H1 (cell line): ENCODE measurements at regions not wholly inside any gene's neighbourhood (a gene's known extent, or its start where the extent isn't known, plus 50 kb on each side); places are given as distances from the start of the nearest gene placed in this dataset.

Experiments
- CTCF ChIA-PET: fragments of 300-600 bp; sonication (Branson Sonifier 250); formaldehyde crosslinking; loops from one replicate; lab custom pipeline; 2021; ENCODE audit not compliant: partially characterized antibody; lab: Charles Lee
- POLR2A ChIA-PET: fragments of 300-600 bp; sonication (Branson Sonifier 250); formaldehyde crosslinking; loops from one replicate; lab custom pipeline; 2021; ENCODE audit warnings: inconsistent platforms; ENCODE audit not compliant: partially characterized antibody; lab: Charles Lee
- DNase-seq, 2 experiments: peaks; one replicate each; pipeline versions ENCODE4 v3.0.0 to v3.0.0-alpha.2; 2010 to 2022; ENCODE audit warnings: low spot score in 2 of 2, low read depth in 1 of 2, mixed read lengths in 1 of 2
- FAIRE-seq: peaks from 2 replicates; lab custom pipeline; 2011; peaks lifted over from hg19 to GRCh38; lab: Jason Lieb, UNC
- H2AFZ ChIP-seq: 2 replicates; pipeline ENCODE4 v1.8.1; 2012; ENCODE audit warnings: low read length, inconsistent platforms
- H2AK5ac ChIP-seq: 2 replicates; pipeline ENCODE4 v1.6.1; 2013; ENCODE audit warnings: low read depth, low read length
- H2BK120ac ChIP-seq: replicated peaks from 2 replicates; pipeline ENCODE3; 2013; ENCODE audit warnings: low read depth, low read length, inconsistent platforms
- H2BK12ac ChIP-seq: 2 replicates; pipeline ENCODE4 v1.6.1; 2013; ENCODE audit warnings: low read depth, low read length
- H2BK15ac ChIP-seq: 2 replicates; pipeline ENCODE4 v1.6.1; 2013; ENCODE audit warnings: low read length
- H2BK20ac ChIP-seq: 2 replicates; pipeline ENCODE4 v1.6.1; 2013; ENCODE audit warnings: low read length
- H2BK5ac ChIP-seq: 2 replicates; pipeline ENCODE4 v1.6.1; 2013; ENCODE audit warnings: low read depth, low read length
- H3K14ac ChIP-seq: 2 replicates; pipeline ENCODE4 v1.6.1; 2013; ENCODE audit warnings: inconsistent platforms; ENCODE audit not compliant: insufficient read length
- H3K18ac ChIP-seq: 2 replicates; pipeline ENCODE4 v1.6.1; 2013; ENCODE audit warnings: low read length; ENCODE audit errors: extremely low read depth
- H3K23ac ChIP-seq: 2 replicates; pipeline ENCODE4 v1.6.1; 2013; ENCODE audit warnings: inconsistent platforms; ENCODE audit not compliant: insufficient read length
- H3K23me2 ChIP-seq: 2 replicates; pipeline ENCODE4 v1.6.1; 2013; ENCODE audit warnings: low read depth, low read length
- H3K27ac ChIP-seq: 2 replicates; pipeline ENCODE4 v1.6.1; 2011; ENCODE audit warnings: low read depth, low read length, inconsistent platforms
- H3K27me3 ChIP-seq, 4 experiments: replicated peaks in 1 of 4; 1 replicate in 1 of 4; 2 replicates in 3 of 4; pipeline versions ENCODE4 v1.6.1 to v1.8.1; 2011 to 2013; ENCODE audit warnings: low read length in 3 of 4, mild to moderate bottlenecking in 3 of 4, inconsistent platforms in 2 of 4, mixed read lengths in 2 of 4, moderate library complexity in 1 of 4; ENCODE audit not compliant: control insufficient read depth in 3 of 4, insufficient read depth in 3 of 4; ENCODE audit errors: extremely low read depth in 1 of 4
- H3K36me3 ChIP-seq, 4 experiments: 2 replicates each; pipeline versions ENCODE4 v1.6.1 to v1.8.1; 2011 to 2013; ENCODE audit warnings: mild to moderate bottlenecking in 4 of 4, low read length in 3 of 4, moderate library complexity in 2 of 4, control low read depth in 1 of 4, inconsistent platforms in 1 of 4; ENCODE audit not compliant: insufficient read depth in 4 of 4, control insufficient read depth in 2 of 4
- H3K4ac ChIP-seq: replicated peaks from 2 replicates; pipeline ENCODE3; 2013; ENCODE audit warnings: low read length, low read depth, mixed read lengths, inconsistent platforms; ENCODE audit not compliant: insufficient read length
- H3K4me1 ChIP-seq, 4 experiments: replicated peaks in 1 of 4; 1 replicate in 1 of 4; 2 replicates in 3 of 4; pipeline versions ENCODE4 v1.6.1 to v1.8.1; 2011 to 2013; ENCODE audit warnings: low read length in 3 of 4, inconsistent platforms in 2 of 4, mixed read lengths in 1 of 4; ENCODE audit not compliant: insufficient read depth in 4 of 4, control insufficient read depth in 3 of 4
- H3K4me2 ChIP-seq, 2 experiments: 2 replicates each; pipeline versions ENCODE4 v1.6.1 to v1.8.1; 2011 to 2013; ENCODE audit warnings: low read depth in 2 of 2, low read length in 2 of 2, control low read depth in 1 of 2, inconsistent platforms in 1 of 2, mild to moderate bottlenecking in 1 of 2; ENCODE audit not compliant: insufficient read depth in 1 of 2
- H3K4me3 ChIP-seq, 4 experiments: fragments of 200-600, 300-600 bp in 1 of 4; sonication (generic), shearing (Covaris generic), sonication (Bioruptor Twin) in 1 of 4; 2 replicates each; pipeline versions ENCODE4 v1.5.1 to v1.8.1; 2011 to 2016; ENCODE audit warnings: low read length in 4 of 4, low read depth in 3 of 4, control low read depth in 2 of 4, inconsistent platforms in 2 of 4, mild to moderate bottlenecking in 2 of 4, mixed read lengths in 1 of 4, moderate library complexity in 1 of 4; ENCODE audit not compliant: insufficient read depth in 2 of 4; ENCODE audit errors: extremely low read depth in 1 of 4
- H3K56ac ChIP-seq: replicated peaks from 2 replicates; pipeline ENCODE3; 2013; ENCODE audit warnings: low read depth, mild to moderate bottlenecking, mixed read lengths, low read length, inconsistent platforms; ENCODE audit not compliant: insufficient read length
- H3K79me1 ChIP-seq: 2 replicates; pipeline ENCODE4 v1.6.1; 2013; ENCODE audit warnings: low read depth, low read length, control low read depth
- H3K79me2 ChIP-seq, 2 experiments: 2 replicates each; pipeline versions ENCODE4 v1.6.1 to v1.8.1; 2012 to 2013; ENCODE audit warnings: low read length in 2 of 2, mild to moderate bottlenecking in 2 of 2, inconsistent platforms in 1 of 2; ENCODE audit not compliant: insufficient read depth in 2 of 2, control insufficient read depth in 1 of 2
- H3K9ac ChIP-seq, 4 experiments: replicated peaks in 1 of 4; 1 replicate in 1 of 4; 2 replicates in 3 of 4; pipeline versions ENCODE4 v1.6.1 to v1.8.1; 2011 to 2013; ENCODE audit warnings: low read depth in 3 of 4, low read length in 3 of 4, control low read depth in 2 of 4, mild to moderate bottlenecking in 2 of 4, moderate library complexity in 2 of 4, inconsistent platforms in 1 of 4; ENCODE audit errors: extremely low read depth in 1 of 4
- H3K9me3 ChIP-seq, 2 experiments: 2 replicates each; pipeline versions ENCODE4 v1.6.1 to v1.8.1; 2012 to 2013; ENCODE audit warnings: mild to moderate bottlenecking in 2 of 2, moderate library complexity in 2 of 2, control low read depth in 1 of 2, inconsistent platforms in 1 of 2, low read depth in 1 of 2, low read length in 1 of 2, mixed read lengths in 1 of 2; ENCODE audit not compliant: insufficient read depth in 2 of 2
- H4K20me1 ChIP-seq, 2 experiments: replicated peaks in 1 of 2; 2 replicates each; pipeline versions ENCODE3 to v1.8.1; 2011 to 2013; ENCODE audit warnings: inconsistent platforms in 2 of 2, low read length in 2 of 2, mild to moderate bottlenecking in 1 of 2; ENCODE audit not compliant: insufficient read depth in 2 of 2, control insufficient read depth in 1 of 2
- H4K5ac ChIP-seq: 2 replicates; pipeline ENCODE4 v1.6.1; 2013; ENCODE audit warnings: low read length, low read depth, mixed read lengths, inconsistent platforms; ENCODE audit not compliant: insufficient read length
- H4K8ac ChIP-seq: 2 replicates; pipeline ENCODE4 v1.8.0; 2013; ENCODE audit warnings: mild to moderate bottlenecking, moderate library complexity, low read length, inconsistent platforms; ENCODE audit not compliant: insufficient read depth; ENCODE audit errors: extremely low read depth
- H4K91ac ChIP-seq: replicated peaks from 2 replicates; pipeline ENCODE3; 2013; ENCODE audit warnings: low read length, mixed read lengths, inconsistent platforms; ENCODE audit not compliant: insufficient read length
- CBX8 ChIP-seq: fragments of 300-800, 300-1000 bp; sonication (generic); IDR thresholded peaks from 2 replicates; pipeline ENCODE4 v1.7.1; 2016; ENCODE audit warnings: low read depth, low read length, borderline replicate concordance
- EZH2 ChIP-seq: fragments of 200-600 bp; sonication (generic); IDR thresholded peaks from 2 replicates; pipeline ENCODE4 v1.7.1; 2012; ENCODE audit warnings: low read depth, mild to moderate bottlenecking, moderate library complexity, low read length, inconsistent platforms; ENCODE audit not compliant: severe bottlenecking
- FOSL1 ChIP-seq: IDR thresholded peaks from 2 replicates; pipeline ENCODE4 v1.6.1; 2011; ENCODE audit warnings: mild to moderate bottlenecking, low read depth, low read length, moderate library complexity; ENCODE audit not compliant: insufficient read depth
- GTF2F1 ChIP-seq: IDR thresholded peaks from 2 replicates; pipeline ENCODE4 v1.6.1; 2012; ENCODE audit warnings: low read depth, low read length, improper control_type of control experiment, borderline replicate concordance
- HDAC6 ChIP-seq: IDR thresholded peaks from one replicate; pipeline ENCODE4 v1.7.1; 2012; ENCODE audit warnings: low read depth, mild to moderate bottlenecking, inconsistent platforms, low read length, moderate library complexity
- JUN ChIP-seq: IDR thresholded peaks from 2 replicates; pipeline ENCODE4 v1.6.1; 2011; ENCODE audit warnings: low read depth, mild to moderate bottlenecking, improper control_type of control experiment, low read length
- KDM1A ChIP-seq: fragments of 200-600, 300-600 bp; sonication (generic); IDR thresholded peaks from 2 replicates; pipeline ENCODE4 v1.7.1; 2016; ENCODE audit warnings: mild to moderate bottlenecking, low read length, borderline replicate concordance
- KDM4A ChIP-seq: IDR thresholded peaks from one replicate; pipeline ENCODE4 v1.7.1; 2012; ENCODE audit warnings: low read depth, mild to moderate bottlenecking, moderate library complexity, low read length, inconsistent platforms; ENCODE audit not compliant: severe bottlenecking
- MAFK ChIP-seq: IDR thresholded peaks from 2 replicates; pipeline ENCODE4 v1.6.1; 2012; ENCODE audit warnings: low read depth, mild to moderate bottlenecking, improper control_type of control experiment, low read length
- NANOG ChIP-seq: IDR thresholded peaks from 2 replicates; pipeline ENCODE4 v1.6.1; 2011; ENCODE audit warnings: low read length, low read depth, mild to moderate bottlenecking, inconsistent platforms; ENCODE audit not compliant: insufficient read depth, poor library complexity, severe bottlenecking
- NRF1 ChIP-seq: IDR thresholded peaks from 2 replicates; pipeline ENCODE4 v1.6.1; 2011; ENCODE audit warnings: mild to moderate bottlenecking, low read depth, low read length, improper control_type of control experiment
- SRF ChIP-seq: IDR thresholded peaks from 2 replicates; pipeline ENCODE4 v1.6.1; 2011; ENCODE audit warnings: mild to moderate bottlenecking, low read depth, low read length, moderate library complexity
- SUZ12 ChIP-seq: fragments of 200-600 bp; sonication (generic); IDR thresholded peaks from 2 replicates; pipeline ENCODE4 v1.6.1; 2012; ENCODE audit warnings: mild to moderate bottlenecking, inconsistent platforms, low read length, moderate library complexity, mixed read lengths
- TAF1 ChIP-seq: IDR thresholded peaks from 2 replicates; pipeline ENCODE4 v1.6.1; 2011; ENCODE audit warnings: mild to moderate bottlenecking, low read depth, low read length
- TEAD4 ChIP-seq: IDR thresholded peaks from 2 replicates; pipeline ENCODE4 v1.6.1; 2012; ENCODE audit warnings: low read depth, low read length, inconsistent platforms, mixed read lengths
- WGBS, 2 experiments: shearing (Covaris generic) in 1 of 2; methylation state at CpG; one replicate each; pipeline versions ENCODE4 v1.1.6 to v1.1.7; 2013 to 2015; ENCODE audit warnings: low lambda C conversion rate in 2 of 2, mixed read lengths in 2 of 2, inconsistent platforms in 1 of 2, low coverage in 1 of 2, missing lambda C conversion rate in 1 of 2; ENCODE audit not compliant: insufficient replicate concordance in 2 of 2, insufficient coverage in 1 of 2, insufficient read length in 1 of 2; ENCODE audit errors: extremely low coverage in 1 of 2, missing lambda C conversion rate in 1 of 2; 5-methylcytosine and 5-hydroxymethylcytosine counted together

DNA sequence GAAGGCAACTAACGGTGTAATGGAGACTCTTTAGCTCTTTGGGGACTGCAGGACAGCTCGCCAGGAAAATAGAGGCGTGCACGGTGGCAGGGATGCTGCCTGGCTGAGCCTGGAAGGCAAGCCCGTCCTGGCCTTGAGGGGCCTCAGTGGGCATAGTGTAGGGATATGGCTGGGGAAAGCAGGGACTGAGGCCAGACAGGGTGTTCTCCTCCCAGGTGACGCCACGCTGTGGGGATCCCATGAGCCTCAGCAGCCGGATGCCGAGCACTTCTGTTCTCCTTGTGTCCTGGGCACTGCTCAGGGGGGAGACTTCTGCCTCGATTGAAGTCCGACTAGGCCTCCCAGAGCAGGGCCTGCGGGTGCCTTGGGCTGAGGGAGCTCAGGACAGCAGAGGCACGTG, 89.2 kb downstream of the NPIPB11 start:
- Histone ChIP-seq H4K91ac (no peak overlapping the region), H3K4ac (no peak overlapping the region), H3K4me2 (no peak overlapping the region), H3K36me3 (no peaks in the 10 kb centered on the region), H2BK20ac (no peak overlapping the region), H2BK15ac (no peak overlapping the region), H2AK5ac (no peak overlapping the region), H3K27me3 (no peaks in the 10 kb centered on the region; a peak in 1 of 7 replicates), H3K23ac (no peak overlapping the region), H2BK12ac (no peak overlapping the region; the same call in 1 of the 2 replicates), H3K4me1 (peaks cover 0 to 4% (median 1%) of the 10 kb centered on the region in 4 experiments; a peak in 3 of 7 replicates), H2BK5ac (no peak overlapping the region), H3K9ac (no peak overlapping the region), H2AFZ (no peak overlapping the region), H3K14ac (no peak overlapping the region), H3K23me2 (no peaks in the 10 kb centered on the region), H4K5ac (no peak overlapping the region), H3K4me3 (no peak overlapping the region), H3K9me3 (no peaks in the 10 kb centered on the region), H2BK120ac (no peak overlapping the region), H4K20me1 (no peaks in the 10 kb centered on the region), H3K79me2 (no peaks in the 10 kb centered on the region), H3K27ac (no peak overlapping the region), H3K79me1 (no peaks in the 10 kb centered on the region), H3K18ac (no peak overlapping the region), H3K56ac (no peak overlapping the region), H4K8ac (no peak overlapping the region)
- CTCF ChIA-PET, result interaction anchor here (1.2 to 1.4 kb wide), 3 partner anchors 9 to 138 kb away, joined by 4 to 7 read pairs (median 7); no protein-coding TSS in a partner anchor
- DNase-seq, result no peak
- POLR2A ChIA-PET, result no interaction called here
- 90% methylated on average over 13 of the region's 13 CpGs; no CpG with 5 or more reads in 1 of the 2 experiments for WGBS, 2 experiments
- FAIRE-seq, result no peak
- TF ChIP-seq NANOG, result no peak
- TF ChIP-seq CBX8, result no peak
- TF ChIP-seq TAF1, result no peak
- no peak for TF ChIP-seq HDAC6
- no peak for TF ChIP-seq SRF
- TF ChIP-seq EZH2, result no peak
- TF ChIP-seq FOSL1, result no peak
- TF ChIP-seq SUZ12, result no peak
- TF ChIP-seq KDM1A, result no peak
- no peak for TF ChIP-seq KDM4A
- no peak for TF ChIP-seq GTF2F1
- TF ChIP-seq NRF1, result no peak
- no peak for TF ChIP-seq MAFK
- TF ChIP-seq TEAD4, result no peak
- no peak for TF ChIP-seq JUN
